A549 (cell line): ENCODE measurements at regions not wholly inside any gene's neighbourhood (a gene's known extent, or its start where the extent isn't known, plus 50 kb on each side); places are given as distances from the start of the nearest gene placed in this dataset.
A peak's percentile ranks its signal among the peaks of the same experiment; 100 is the strongest.

Experiments
- ATAC-seq, 2 experiments: fragments of 200-7000 bp in 1 of 2; fragments of >200 bp in 1 of 2; cut with Nextera tagmentation in 1 of 2; cut with Tn5 transposase in 1 of 2; 3 replicates each; pipeline versions ENCODE4 v1.8.0 to v1.9.1; 2018 to 2020; ENCODE audit warnings: mild to moderate bottlenecking in 1 of 2, moderate library complexity in 1 of 2
- CTCF ChIA-PET: fragments of 300-600 bp; sonication (Branson Sonifier 250); formaldehyde crosslinking; extraction: SDS; loops from one replicate; lab custom pipeline; 2021; ENCODE audit warnings: antibody characterized with exemption, inconsistent platforms; lab: Yijun Ruan, JAX
- POLR2A ChIA-PET: fragments of 350-600 bp; formaldehyde crosslinking; extraction: SDS; loops from one replicate; lab custom pipeline; 2021; ENCODE audit warnings: antibody characterized with exemption, inconsistent platforms; lab: Yijun Ruan, JAX
- DNase-seq, 2 experiments: peaks; one replicate each; pipeline versions ENCODE4 v3.0.0 to v3.0.0-alpha.2; 2011 to 2016; ENCODE audit warnings: low read depth in 1 of 2, low spot score in 1 of 2
- FAIRE-seq: peaks from 2 replicates; lab custom pipeline; 2011; peaks lifted over from hg19 to GRCh38; lab: Jason Lieb, UNC
- H3K27ac ChIP-seq, 2 experiments: fragments of >200 bp; sonication (Bioruptor Twin); formaldehyde crosslinking; 3 replicates each; pipeline ENCODE4 v1.5.1; 2016 to 2017
- H3K4me1 ChIP-seq: fragments of >200 bp; sonication (Bioruptor Twin); formaldehyde crosslinking; 3 replicates; pipeline ENCODE4 v1.6.1; 2016
- H3K4me2 ChIP-seq: fragments of >200 bp; sonication (Bioruptor Twin); formaldehyde crosslinking; 3 replicates; pipeline ENCODE4 v1.6.1; 2016
- H3K4me3 ChIP-seq: fragments of >200 bp; sonication (Bioruptor Twin); formaldehyde crosslinking; 3 replicates; pipeline ENCODE4 v1.5.1; 2016
- H3K9me3 ChIP-seq: fragments of >200 bp; sonication (Bioruptor Twin); formaldehyde crosslinking; 3 replicates; pipeline ENCODE4 v1.6.1; 2016
- BCL3 ChIP-seq: fragments of >200 bp; sonication (Bioruptor Twin); formaldehyde crosslinking; IDR thresholded peaks from 3 replicates; pipeline ENCODE4 v1.6.1; 2016
- CEBPB ChIP-seq, 2 experiments: fragments of >200 bp in 1 of 2; sonication (Bioruptor Twin) in 1 of 2; formaldehyde crosslinking in 1 of 2; IDR thresholded peaks; 2 replicates each; pipeline ENCODE4 v1.6.1; 2012 to 2016
- CHD4 ChIP-seq: fragments of 200-600 bp; sonication (generic); IDR thresholded peaks from 2 replicates; pipeline ENCODE4 v1.6.1; 2016; ENCODE audit warnings: antibody characterized with exemption, mild to moderate bottlenecking, borderline replicate concordance
- CTCF ChIP-seq: fragments of >200 bp; sonication (Bioruptor Twin); formaldehyde crosslinking; IDR thresholded peaks from 3 replicates; pipeline ENCODE4 v1.5.1; 2016
- EHF ChIP-seq: fragments of 250-450 bp; sonication (Bioruptor Pico); IDR thresholded peaks from 2 replicates; pipeline ENCODE4 v1.5.0; 2020; ENCODE audit warnings: mild to moderate bottlenecking
- ESRRA ChIP-seq: fragments of 150-350 bp; IDR thresholded peaks from 2 replicates; pipeline ENCODE4 v1.6.1; 2014; ENCODE audit warnings: mild to moderate bottlenecking, low read length, borderline replicate concordance
- FOXS1 ChIP-seq: fragments of 250-450 bp; sonication (Bioruptor Pico); IDR thresholded peaks from 2 replicates; pipeline ENCODE4 v1.5.0; 2020; ENCODE audit warnings: mild to moderate bottlenecking, moderate library complexity
- HEYL ChIP-seq: fragments of 250-450 bp; sonication (Bioruptor Pico); IDR thresholded peaks from 2 replicates; pipeline ENCODE4 v1.8.0; 2021; ENCODE audit warnings: mild to moderate bottlenecking, moderate library complexity
- HOXB13 ChIP-seq: fragments of 250-450 bp; sonication (Bioruptor Pico); IDR thresholded peaks from 2 replicates; pipeline ENCODE4 v1.5.0; 2020; ENCODE audit warnings: low read depth, mild to moderate bottlenecking, moderate library complexity
- JUN ChIP-seq, 2 experiments: fragments of >200 bp; sonication (Bioruptor Twin); formaldehyde crosslinking; IDR thresholded peaks; 2 replicates in 1 of 2; 3 replicates in 1 of 2; pipeline ENCODE4 v1.6.1; 2016 to 2017
- KDM1A ChIP-seq: fragments of 200-600 bp; sonication (generic); IDR thresholded peaks from 2 replicates; pipeline ENCODE4 v1.6.1; 2016; ENCODE audit warnings: low read depth, mild to moderate bottlenecking
- MAX ChIP-seq: IDR thresholded peaks from 2 replicates; pipeline ENCODE4 v1.6.1; 2012
- PHF8 ChIP-seq: fragments of 200-600 bp; sonication (generic); IDR thresholded peaks from 2 replicates; pipeline ENCODE4 v1.6.1; 2016; ENCODE audit warnings: low read depth, mild to moderate bottlenecking, antibody characterized with exemption, moderate library complexity, borderline replicate concordance
- POLR2A ChIP-seq: IDR thresholded peaks from 2 replicates; pipeline ENCODE4 v1.6.1; 2012; ENCODE audit warnings: mild to moderate bottlenecking, low read length
- RFX5 ChIP-seq: fragments of 450-650 bp; IDR thresholded peaks from 2 replicates; pipeline ENCODE4 v1.7.1; 2014; ENCODE audit warnings: antibody characterized with exemption, mild to moderate bottlenecking, moderate library complexity
- SREBF2 ChIP-seq: fragments of 450-650 bp; IDR thresholded peaks from 2 replicates; pipeline ENCODE4 v1.6.1; 2014; ENCODE audit warnings: mild to moderate bottlenecking, moderate library complexity
- TFCP2L1 ChIP-seq: fragments of 250-450 bp; sonication (Bioruptor Pico); IDR thresholded peaks from 2 replicates; pipeline ENCODE4 v1.5.0; 2021; ENCODE audit warnings: mild to moderate bottlenecking
- TP53 ChIP-seq: fragments of 250-450 bp; sonication (Bioruptor Pico); IDR thresholded peaks from 2 replicates; pipeline ENCODE4 v1.5.0; 2021; ENCODE audit warnings: mild to moderate bottlenecking, moderate library complexity
- ZNF302 ChIP-seq: fragments of 250-450 bp; sonication (Bioruptor Pico); IDR thresholded peaks from 2 replicates; pipeline ENCODE4 v1.9.0; 2021; ENCODE audit warnings: inconsistent platforms, mild to moderate bottlenecking, moderate library complexity
- WGBS: methylation state at CpG from one replicate; pipeline ENCODE4 v1.1.6; 2017; ENCODE audit errors: missing lambda C conversion rate; 5-methylcytosine and 5-hydroxymethylcytosine counted together

DNA sequence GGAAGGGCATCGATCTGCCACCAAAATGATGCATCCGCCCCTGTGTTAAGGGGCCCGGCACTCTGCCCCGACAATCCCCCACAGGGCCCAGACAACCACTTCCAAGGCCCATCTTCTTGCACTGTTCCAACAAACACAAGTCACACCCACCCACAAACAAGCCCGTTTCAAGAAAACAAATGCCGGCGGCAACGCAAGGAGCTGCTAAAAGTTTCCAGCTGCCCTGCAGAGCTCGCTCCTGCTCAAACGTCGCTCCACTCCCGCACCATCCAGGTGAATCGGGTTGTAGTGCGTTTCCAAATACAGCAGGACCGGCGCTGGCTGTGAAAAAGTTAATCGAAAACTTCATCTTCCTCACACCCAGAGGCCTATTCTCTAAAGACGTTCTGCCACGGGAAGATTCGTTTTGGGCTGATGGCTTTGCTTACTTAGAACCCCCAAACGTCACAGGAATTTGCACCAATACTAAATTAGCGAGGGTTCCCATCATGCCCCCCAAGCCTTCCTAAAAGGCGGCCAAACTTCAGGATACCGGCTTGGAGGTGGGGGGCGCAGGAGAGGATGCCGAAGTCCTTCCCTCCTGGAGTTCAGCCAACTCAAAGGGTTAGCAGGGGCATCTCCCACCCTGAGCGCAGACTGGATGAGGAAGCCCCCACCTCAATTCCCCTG is 107.4 kb upstream of the DOCK9 start (continued):
- TF ChIP-seq CTCF = no peak
- TF ChIP-seq, all 56 proteins: peak for 0

- no peak for DNase-seq
- FAIRE-seq = no peak
- ATAC-seq = no peak; a peak in 1 of 6 replicates
- H3K4me1 ChIP-seq = peaks cover 13% of the 10 kb centered on the region; the same call in 1 of the 3 replicates
- H3K4me2 ChIP-seq = peak overlapping the region; percentile 91
- POLR2A ChIA-PET = interaction anchor here (2.1 to 2.4 kb wide), 2 partner anchors 30 to 116 kb away, joined by 4 to 10 read pairs; no protein-coding TSS in a partner anchor
- TF ChIP-seq RFX5 = no peak
- TF ChIP-seq HOXB13 (CRISPR knock-in tag) = no peak
- no peak for TF ChIP-seq JUN (IDR thresholded peaks at IDR 0.05)
- CTCF ChIA-PET = interaction anchor here (1.9 kb wide), 1 partner anchor 29 kb away, joined by 7 read pairs; no protein-coding TSS in a partner anchor
- peak overlapping the region; percentile 87 for H3K4me3 ChIP-seq
- H3K27ac ChIP-seq = peak overlapping the region; percentile 93 to 96
- no peaks in the 10 kb centered on the region for H3K9me3 ChIP-seq
- 0% methylated on average over 7 of the region's 32 CpGs for WGBS
These were observed 108.0 kb upstream of the DOCK9 start for GRCh38 chr13:99085808-99086266.

DNA sequence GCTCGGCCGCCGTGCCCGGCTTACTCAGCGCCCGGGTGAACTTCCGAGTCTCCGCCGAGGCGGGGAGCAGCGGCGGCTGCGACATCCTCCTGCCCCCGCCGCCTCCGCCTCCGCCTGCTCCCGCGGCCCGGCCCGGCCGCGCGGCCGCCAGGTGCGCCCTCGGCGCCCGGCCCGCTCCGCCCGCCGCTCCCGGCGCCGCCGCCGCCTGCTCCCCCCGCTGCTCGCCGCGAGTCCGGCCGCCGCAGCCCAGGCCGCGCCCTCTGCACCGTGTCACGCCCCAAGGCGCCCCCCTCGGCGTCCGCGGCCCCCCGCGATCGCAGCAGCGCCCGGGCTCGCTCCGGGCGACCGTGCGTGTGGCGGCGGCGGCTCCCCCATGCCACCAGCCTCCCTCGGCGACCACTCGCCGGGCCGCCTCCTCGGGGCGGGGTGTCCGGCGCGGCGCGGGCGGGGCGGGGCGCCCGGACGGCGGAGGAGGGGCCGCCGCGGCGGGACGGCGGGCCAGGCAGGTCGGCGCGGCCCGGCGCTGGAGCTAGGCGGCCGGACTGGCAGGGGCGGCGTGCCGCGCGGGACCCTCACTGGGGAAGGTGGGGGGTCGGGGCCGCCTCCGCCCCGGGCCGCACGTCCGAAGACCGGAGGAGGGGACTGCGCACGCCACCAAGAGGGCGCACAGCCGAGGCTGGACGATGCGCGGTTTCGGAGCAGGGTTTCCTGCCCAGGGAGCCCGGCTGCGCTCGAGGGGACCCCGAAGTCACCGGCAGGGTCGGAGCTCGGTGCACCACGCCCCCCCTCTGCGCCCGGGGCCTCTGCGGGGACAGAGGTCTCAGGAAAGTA is 108.6 kb upstream of the DOCK9 start:
- ATAC-seq (peak; percentile 71 to 72), FAIRE-seq (no peak), DNase-seq (peak; percentile 42 to 43)
- no CpG with 5 or more reads among the region's 130 CpGs for WGBS
- Histone ChIP-seq H3K4me2 (peak overlapping the region; percentile 91), H3K4me1 (peaks cover 13% of the 10 kb centered on the region; the same call in 1 of the 3 replicates), H3K4me3 (peak overlapping the region; percentile 87), H3K27ac (peak overlapping the region; percentile 93 to 96), H3K9me3 (no peaks in the 10 kb centered on the region)
- TF ChIP-seq POLR2A (peak; percentile 87), PHF8 (peak; percentile 48; the same call in 1 of the 2 replicates), JUN (IDR thresholded peaks at IDR 0.05) (peak; percentile 37 to 64; a peak in 3 of 5 replicates), BCL3 (0 out of 3 replicates have a peak, but pooled peaks have one; percentile 19), MAX (no peak)
- ChIA-PET POLR2A (interaction anchor here (1.3 to 2.4 kb wide), 4 partner anchors 31 to 115 kb away, joined by 3 to 10 read pairs (median 6); partner anchors contain the start of gene UBAC2), CTCF (interaction anchor here (0.9 to 1.9 kb wide), 3 partner anchors 30 to 87 kb away, joined by 3 to 7 read pairs (median 4); no protein-coding TSS in a partner anchor)

GRCh38 chr13:99087098-99087953 is 109.5 kb upstream of the DOCK9 start:
- peak; percentile 86 to 96 for ATAC-seq
- ChIA-PET POLR2A (interaction anchor here (0.6 to 2.4 kb wide), 5 partner anchors 32 to 114 kb away, joined by 3 to 10 read pairs (median 4); partner anchors contain the start of gene UBAC2), CTCF (interaction anchor here (0.9 to 1.9 kb wide), 4 partner anchors 10 to 86 kb away, joined by 3 to 7 read pairs (median 4); no protein-coding TSS in a partner anchor)
- WGBS = no CpG with 5 or more reads among the region's 92 CpGs
- FAIRE-seq = no peak
- H3K4me3 ChIP-seq = peak overlapping the region; percentile 87
- H3K9me3 ChIP-seq = no peaks in the 10 kb centered on the region
- H3K27ac ChIP-seq = peak overlapping the region; percentile 93 to 96
- peaks cover 13% of the 10 kb centered on the region; the same call in 1 of the 3 replicates for H3K4me1 ChIP-seq
- DNase-seq = peak; percentile 86 to 93
- peak overlapping the region; percentile 79 for H3K4me2 ChIP-seq
- TF ChIP-seq CEBPB (IDR thresholded peaks at IDR 0.05) (no peak), CTCF (no peak), PHF8 (peak; percentile 12; the same call in 1 of the 2 replicates), TFCP2L1 (CRISPR knock-in tag) (no peak), EHF (CRISPR knock-in tag) (no peak), FOXS1 (CRISPR knock-in tag) (no peak), TP53 (CRISPR knock-in tag) (no peak), ZNF302 (CRISPR knock-in tag) (no peak), ESRRA (no peak), MAX (no peak; the same call in 1 of the 2 replicates), HEYL (CRISPR knock-in tag) (no peak), SREBF2 (no peak), POLR2A (peak; percentile 40), CHD4 (no peak), KDM1A (no peak)
